Small intestine (tissue), 7 donors: ENCODE measurements at regions not wholly inside any gene's neighbourhood (a gene's known extent, or its start where the extent isn't known, plus 50 kb on each side); places are given as distances from the start of the nearest gene placed in this dataset.
A peak's percentile ranks its signal among the peaks of the same experiment; 100 is the strongest.
"Not testable (repeated sequence)": the region's sequence is repeated elsewhere in the genome, so short reads cannot be mapped to it uniquely, and the experiment has no call there.

Experiments
- DNase-seq, 2 donors: peaks; one replicate each; pipeline versions ENCODE4 v3.0.0 to v3.0.0-alpha.2; 2013
- FAIRE-seq: peaks from 2 replicates; lab custom pipeline; 2012; peaks lifted over from hg19 to GRCh38; lab: Jason Lieb, UNC
- H3K27ac ChIP-seq, 3 donors: one replicate each; pipeline ENCODE4 v1.5.1; 2013; ENCODE audit warnings: low read length in 2 of 3, mild to moderate bottlenecking in 2 of 3, control low read depth in 1 of 3, inconsistent platforms in 1 of 3, low read depth in 1 of 3, moderate library complexity in 1 of 3
- H3K27me3 ChIP-seq, 3 donors: one replicate each; pipeline ENCODE4 v1.6.1; 2013; ENCODE audit warnings: low read length in 3 of 3, inconsistent platforms in 1 of 3; ENCODE audit not compliant: control insufficient read depth in 3 of 3, insufficient read depth in 3 of 3
- H3K36me3 ChIP-seq, 3 donors: one replicate each; pipeline ENCODE4 v1.6.1; 2013; ENCODE audit warnings: low read length in 3 of 3, inconsistent platforms in 1 of 3, low read depth in 1 of 3, mild to moderate bottlenecking in 1 of 3, moderate library complexity in 1 of 3; ENCODE audit not compliant: control insufficient read depth in 3 of 3, insufficient read depth in 2 of 3
- H3K4me1 ChIP-seq, 3 donors: one replicate each; pipeline ENCODE4 v1.6.1; 2013; ENCODE audit warnings: low read length in 2 of 3, inconsistent platforms in 1 of 3, low read depth in 1 of 3, mild to moderate bottlenecking in 1 of 3, moderate library complexity in 1 of 3; ENCODE audit not compliant: control insufficient read depth in 3 of 3, insufficient read depth in 2 of 3
- H3K4me3 ChIP-seq, 3 donors: one replicate each; pipeline ENCODE4 v1.5.1; 2013; ENCODE audit warnings: low read length in 3 of 3, control low read depth in 1 of 3, inconsistent platforms in 1 of 3, low read depth in 1 of 3, mild to moderate bottlenecking in 1 of 3, moderate library complexity in 1 of 3
- H3K9me3 ChIP-seq, 2 donors: one replicate each; pipeline ENCODE4 v1.6.1; 2013; ENCODE audit warnings: low read depth in 1 of 2, low read length in 1 of 2; ENCODE audit not compliant: control insufficient read depth in 2 of 2, insufficient read depth in 1 of 2
- WGBS, 3 donors: extraction: QIAGEN DNeasy Blood & Tissue Kit; methylation state at CpG; one replicate each; pipeline ENCODE4 v1.1.7; 2013; 5-methylcytosine and 5-hydroxymethylcytosine counted together
- donor health status: healthy with polysubstance abuse.
- donor health status: control.
- donor health status: control.
- donor health status: Bipolar disorder and iron deficiency.
- donor health status: healthy.

GRCh38 chr1:25017436-25018109 is 87.5 kb upstream of the RUNX3 start:
- FAIRE-seq (no peak), DNase-seq (peak in 1 of 2 donors; percentile 25)
- H3K4me1 ChIP-seq = peaks cover 0 to 2% (median 0%) of the 10 kb centered on the region in 3 donors
- H3K27ac ChIP-seq = peak overlapping the region in 1 of 3 donors; percentile 33
- no peaks in the 10 kb centered on the region for H3K36me3 ChIP-seq
- 75 to 80% (median 76%) methylated on average over 11 of the region's 11 CpGs for WGBS, 3 donors
- no peaks in the 10 kb centered on the region for H3K9me3 ChIP-seq
- no peaks in the 10 kb centered on the region for H3K27me3 ChIP-seq
- no peak overlapping the region for H3K4me3 ChIP-seq

GRCh38 chr1:25012966-25013962 is 83.2 kb upstream of the RUNX3 start:
- H3K27me3 ChIP-seq = no peaks in the 10 kb centered on the region
- DNase-seq (no peak), FAIRE-seq (no peak)
- H3K4me1 ChIP-seq = no peaks in the 10 kb centered on the region
- H3K27ac ChIP-seq = no peak overlapping the region
- no peaks in the 10 kb centered on the region for H3K36me3 ChIP-seq
- peaks cover 0 to 4% of the 10 kb centered on the region in 2 donors for H3K9me3 ChIP-seq
- H3K4me3 ChIP-seq = no peak overlapping the region
- WGBS, 3 donors = 76 to 85% (median 79%) methylated on average over 17 of the region's 17 CpGs

GRCh38 chr1:25011943-25012638 is 82.0 kb upstream of the RUNX3 start:
- FAIRE-seq = no peak
- 73 to 76% (median 74%) methylated on average over 13 of the region's 13 CpGs for WGBS, 3 donors
- DNase-seq = no peak
- Histone ChIP-seq H3K4me3 (no peak overlapping the region), H3K27ac (no peak overlapping the region), H3K27me3 (peaks cover 0 to under 1% (median 0%) of the 10 kb centered on the region in 3 donors), H3K36me3 (no peaks in the 10 kb centered on the region), H3K9me3 (peaks cover 0 to 4% of the 10 kb centered on the region in 2 donors), H3K4me1 (no peaks in the 10 kb centered on the region)

- Histone ChIP-seq H3K4me1 (no peaks in the 10 kb centered on the region), H3K4me3 (no peak overlapping the region), H3K9me3 (peaks cover 0 to 4% of the 10 kb centered on the region in 2 donors), H3K36me3 (no peaks in the 10 kb centered on the region), H3K27me3 (peaks cover 0 to 8% (median 0%) of the 10 kb centered on the region in 3 donors), H3K27ac (no peak overlapping the region)
- DNase-seq = no peak
- 77 to 88% (median 83%) methylated on average over 4 of the region's 4 CpGs for WGBS, 3 donors
- no peak for FAIRE-seq
Measured at GRCh38 chr1:25011275-25011674, 81.2 kb upstream of the RUNX3 start.

GRCh38 chr1:25009671-25010262 is 79.7 kb upstream of the RUNX3 start:
- WGBS, 3 donors = 90 to 97% (median 91%) methylated on average over 3 of the region's 3 CpGs
- DNase-seq = no peak
- H3K27ac ChIP-seq = no peak overlapping the region
- H3K27me3 ChIP-seq = peaks cover 0 to 16% (median 0%) of the 10 kb centered on the region in 3 donors
- H3K9me3 ChIP-seq = peaks cover 0 to 4% of the 10 kb centered on the region in 2 donors
- FAIRE-seq = no peak
- no peaks in the 10 kb centered on the region for H3K36me3 ChIP-seq
- no peaks in the 10 kb centered on the region for H3K4me1 ChIP-seq
- no peak overlapping the region for H3K4me3 ChIP-seq

- Histone ChIP-seq H3K4me1 (no peaks in the 10 kb centered on the region), H3K4me3 (no peak overlapping the region), H3K27me3 (peaks cover 0 to 16% (median 0%) of the 10 kb centered on the region in 3 donors), H3K27ac (no peak overlapping the region), H3K9me3 (peaks cover 0 to 4% of the 10 kb centered on the region in 2 donors), H3K36me3 (no peaks in the 10 kb centered on the region)
- 55 to 81% (median 59%) methylated on average over 2 of the region's 2 CpGs for WGBS, 3 donors
- no peak for FAIRE-seq
- DNase-seq = no peak
Measured at GRCh38 chr1:25008192-25008485, 78.1 kb upstream of the RUNX3 start.

- H3K9me3 ChIP-seq, H3K27ac ChIP-seq, H3K4me1 ChIP-seq, H3K4me3 ChIP-seq, FAIRE-seq, H3K36me3 ChIP-seq: not testable (repeated sequence)
- H3K27me3 ChIP-seq = peaks cover 0 to 16% (median 0%) of the 10 kb centered on the region in 3 donors
- peak in 1 of 2 donors; percentile 22 for DNase-seq
- 18 to 58% (median 40%) methylated on average over 18 of the region's 18 CpGs for WGBS, 3 donors
Measured at GRCh38 chr1:25007390-25008191, 77.5 kb upstream of the RUNX3 start.
